SK-N-SH (cell line): ENCODE measurements at regions not wholly inside any gene's neighbourhood (a gene's known extent, or its start where the extent isn't known, plus 50 kb on each side); places are given as distances from the start of the nearest gene placed in this dataset.
A peak's percentile ranks its signal among the peaks of the same experiment; 100 is the strongest.

Experiments
- CTCF ChIA-PET: fragments of 300-600, 350-600 bp; formaldehyde crosslinking; extraction: SDS; loops from one replicate; lab custom pipeline; 2021; lab: Yijun Ruan, JAX
- POLR2A ChIA-PET: fragments of 350-600 bp; sonication (Branson Sonifier 250); formaldehyde crosslinking; extraction: SDS; loops from one replicate; lab custom pipeline; 2020; ENCODE audit warnings: antibody characterized with exemption, inconsistent platforms; lab: Yijun Ruan, JAX
- DNase-seq: peaks from one replicate; pipeline ENCODE4 v3.0.0; 2012
- H2AFZ ChIP-seq: fragments of 200-600 bp; sonication (generic); 2 replicates; pipeline ENCODE4 v1.8.1; 2016; ENCODE audit warnings: antibody characterized with exemption, mild to moderate bottlenecking, low read depth
- H3F3A ChIP-seq: fragments of 200-600 bp; sonication (generic); replicated peaks from 2 replicates; pipeline ENCODE3; 2016; ENCODE audit warnings: antibody characterized with exemption, mild to moderate bottlenecking; ENCODE audit not compliant: insufficient read depth
- H3K27ac ChIP-seq, 2 experiments: fragments of 200-500 bp in 1 of 2; fragments of 200-600 bp in 1 of 2; sonication (Bioruptor generic) in 1 of 2; sonication (generic), shearing (Covaris generic) in 1 of 2; 2 replicates each; pipeline versions ENCODE4 v1.5.1 to v1.6.1; 2014 to 2016; ENCODE audit warnings: low read depth in 2 of 2, inconsistent platforms in 1 of 2, low read length in 1 of 2, mild to moderate bottlenecking in 1 of 2, mixed read lengths in 1 of 2
- H3K27me3 ChIP-seq: fragments of 200-600 bp; sonication (generic), shearing (Covaris generic); 2 replicates; pipeline ENCODE4 v1.6.1; 2016; ENCODE audit warnings: mixed run types; ENCODE audit not compliant: insufficient read depth
- H3K36me3 ChIP-seq, 2 experiments: fragments of 200-500 bp in 1 of 2; fragments of 200-600 bp in 1 of 2; sonication (Bioruptor generic) in 1 of 2; sonication (generic) in 1 of 2; replicated peaks in 1 of 2; 2 replicates each; pipeline versions ENCODE3 to v1.5.1; 2014 to 2016; ENCODE audit warnings: low read length in 1 of 2, mild to moderate bottlenecking in 1 of 2; ENCODE audit not compliant: insufficient read depth in 2 of 2, control insufficient read depth in 1 of 2
- H3K4me1 ChIP-seq, 2 experiments: fragments of 200-500 bp in 1 of 2; fragments of 200-600 bp in 1 of 2; sonication (Bioruptor generic) in 1 of 2; sonication (generic), shearing (Covaris generic) in 1 of 2; 2 replicates each; pipeline versions ENCODE4 v1.5.1 to v1.6.1; 2014 to 2016; ENCODE audit warnings: low read depth in 1 of 2, low read length in 1 of 2, mixed run types in 1 of 2; ENCODE audit not compliant: insufficient read depth in 2 of 2, control insufficient read depth in 1 of 2
- H3K4me2 ChIP-seq: fragments of 200-600 bp; sonication (generic), shearing (Covaris generic); 2 replicates; pipeline ENCODE4 v1.6.1; 2017; ENCODE audit warnings: mixed run types
- H3K4me3 ChIP-seq, 2 experiments: fragments of 200-500 bp in 1 of 2; fragments of 200-600 bp in 1 of 2; sonication (Bioruptor generic) in 1 of 2; sonication (generic), shearing (Covaris generic) in 1 of 2; 2 replicates each; pipeline versions ENCODE4 v1.5.1 to v1.8.1; 2014 to 2016; ENCODE audit warnings: low read depth in 2 of 2, inconsistent platforms in 1 of 2, low read length in 1 of 2, mild to moderate bottlenecking in 1 of 2, mixed read lengths in 1 of 2, moderate library complexity in 1 of 2
- H3K79me2 ChIP-seq: fragments of 200-600 bp; sonication (generic); 2 replicates; pipeline ENCODE4 v1.8.1; 2017; ENCODE audit warnings: mild to moderate bottlenecking; ENCODE audit not compliant: insufficient read depth
- H3K9ac ChIP-seq: fragments of 200-600 bp; sonication (generic); 2 replicates; pipeline ENCODE4 v1.6.1; 2017; ENCODE audit warnings: mixed run types
- H3K9me2 ChIP-seq: fragments of 200-600 bp; sonication (generic); 2 replicates; pipeline ENCODE4 v1.6.1; 2017; ENCODE audit warnings: mixed run types
- H3K9me3 ChIP-seq: fragments of 200-600 bp; sonication (generic); 2 replicates; pipeline ENCODE4 v1.6.1; 2017; ENCODE audit warnings: mixed run types, mild to moderate bottlenecking, moderate library complexity
- H4K20me1 ChIP-seq: fragments of 200-600 bp; sonication (generic); 2 replicates; pipeline ENCODE4 v1.6.1; 2017; ENCODE audit warnings: mild to moderate bottlenecking, mixed run types; ENCODE audit not compliant: insufficient read depth
- CHD2 ChIP-seq: fragments of 150-350 bp; IDR thresholded peaks from 2 replicates; pipeline ENCODE4 v1.6.1; 2018; ENCODE audit warnings: low read length; ENCODE audit not compliant: partially characterized antibody
- ELF1 ChIP-seq: IDR thresholded peaks from 2 replicates; pipeline ENCODE4 v1.4.0; 2012
- EP300 ChIP-seq, 2 experiments: IDR thresholded peaks; 2 replicates each; pipeline versions ENCODE4 v1.4.0 to v1.6.1; 2012; ENCODE audit warnings: borderline replicate concordance in 1 of 2, low read depth in 1 of 2, low read length in 1 of 2
- FOSL2 ChIP-seq: IDR thresholded peaks from 2 replicates; pipeline ENCODE4 v1.4.0; 2012; ENCODE audit warnings: low read depth, mild to moderate bottlenecking, moderate library complexity, borderline replicate concordance
- FOXJ3 ChIP-seq: sonication (generic); formaldehyde crosslinking; IDR thresholded peaks from 2 replicates; pipeline ENCODE4 v1.5.1; 2020; ENCODE audit warnings: mild to moderate bottlenecking, missing genetic modification reagents
- GATA2 ChIP-seq: sonication (generic); formaldehyde crosslinking; IDR thresholded peaks from 2 replicates; pipeline ENCODE4 v1.5.0; 2020; ENCODE audit warnings: mild to moderate bottlenecking, missing genetic modification reagents
- IRF3 ChIP-seq: fragments of 150-350 bp; IDR thresholded peaks from 2 replicates; pipeline ENCODE4 v1.6.1; 2016; ENCODE audit warnings: mild to moderate bottlenecking, low read depth, low read length
- MXI1 ChIP-seq: IDR thresholded peaks from 2 replicates; pipeline ENCODE4 v1.6.1; 2012; ENCODE audit warnings: mild to moderate bottlenecking, low read depth, low read length, improper control_type of control experiment
- NFIC ChIP-seq: IDR thresholded peaks from 2 replicates; pipeline ENCODE4 v1.4.0; 2012; ENCODE audit warnings: borderline replicate concordance
- NRF1 ChIP-seq: IDR thresholded peaks from 2 replicates; pipeline ENCODE4 v1.6.1; 2012; ENCODE audit warnings: low read depth, mild to moderate bottlenecking, low read length
- PBX3 ChIP-seq: IDR thresholded peaks from 2 replicates; pipeline ENCODE4; 2012
- RAD21 ChIP-seq: IDR thresholded peaks from 2 replicates; pipeline ENCODE4 v1.6.1; 2012; ENCODE audit warnings: mild to moderate bottlenecking, low read length
- RCOR1 ChIP-seq: fragments of 150-350 bp; IDR thresholded peaks from 2 replicates; pipeline ENCODE4 v1.6.1; 2017; ENCODE audit warnings: antibody characterized with exemption, low read length
- REST ChIP-seq: IDR thresholded peaks from 2 replicates; pipeline ENCODE4 v1.6.1; 2012; ENCODE audit warnings: mild to moderate bottlenecking, low read depth, low read length, moderate library complexity
- RXRA ChIP-seq: IDR thresholded peaks from 2 replicates; pipeline ENCODE4 v1.4.0; 2012; ENCODE audit warnings: low read depth, mild to moderate bottlenecking, borderline replicate concordance
- SMC3 ChIP-seq: IDR thresholded peaks from 2 replicates; pipeline ENCODE4 v1.6.1; 2012; ENCODE audit warnings: low read depth, low read length, improper control_type of control experiment
- USF1 ChIP-seq: IDR thresholded peaks from 2 replicates; pipeline ENCODE4 v1.4.0; 2012; ENCODE audit warnings: low read depth, borderline replicate concordance
- USF2 ChIP-seq: fragments of 150-350 bp; IDR thresholded peaks from 2 replicates; pipeline ENCODE4 v1.6.1; 2017; ENCODE audit warnings: antibody characterized with exemption, low read length, low read depth, borderline replicate concordance
- ZBTB33 ChIP-seq: IDR thresholded peaks from 2 replicates; pipeline ENCODE4 v1.4.0; 2012; ENCODE audit warnings: low read depth, borderline replicate concordance
- WGBS: methylation state at CpG from one replicate; pipeline ENCODE4 v1.1.6; 2017; ENCODE audit warnings: low lambda C conversion rate; 5-methylcytosine and 5-hydroxymethylcytosine counted together

GRCh38 chr7:87004956-87005355 is 54.5 kb downstream of the ELAPOR2 start (continued):
- no peak for TF ChIP-seq SMC3

GRCh38 chr7:87003872-87004798 is 55.3 kb downstream of the ELAPOR2 start:
- H3K79me2 ChIP-seq = peaks cover 21% of the 10 kb centered on the region
- H3K27ac ChIP-seq = peak overlapping the region in 1 of 2 experiments; percentile 16; a peak in 2 of 4 replicates
- H3K4me3 ChIP-seq = peak overlapping the region; percentile 9 to 38; a peak in 3 of 4 replicates
- no peaks in the 10 kb centered on the region for H3K9me2 ChIP-seq
- ChIA-PET POLR2A (interaction anchor here (0.6 to 1.2 kb wide), 4 partner anchors 10 to 148 kb away, joined by 3 to 5 read pairs (median 4); partner anchors contain the start of gene DMTF1), CTCF (interaction anchor here (0.6 to 2.5 kb wide), 18 partner anchors 8 to 232 kb away, joined by 3 to 7 read pairs (median 3); partner anchors contain the start of gene ELAPOR2)
- no peak overlapping the region for H3K9ac ChIP-seq
- peaks cover 12 to 50% of the 10 kb centered on the region in 2 experiments; a peak in 3 of 4 replicates for H3K4me1 ChIP-seq
- H3K36me3 ChIP-seq = no peaks in the 10 kb centered on the region
- peak; percentile 47; the same call in 1 of the 2 replicates for TF ChIP-seq FOXJ3 (CRISPR knock-in tag)
- peak; percentile 91 for TF ChIP-seq MXI1
- TF ChIP-seq ZBTB33 = no peak
- TF ChIP-seq RXRA = no peak
- TF ChIP-seq USF1 = no peak
- peak in 1 of 2 experiments; percentile 73; a peak in 2 of 4 replicates for TF ChIP-seq EP300 (IDR thresholded peaks at IDR 0.05; ENCODE audit: borderline replicate concordance in 1 of 2, low read depth in 1 of 2, low read length in 1 of 2)
- TF ChIP-seq RCOR1 = peak; percentile 77
- TF ChIP-seq FOSL2 = no peak
- TF ChIP-seq GATA2 (CRISPR knock-in tag) = peak; percentile 93
- TF ChIP-seq CHD2 = peak; percentile 46
- no peak for TF ChIP-seq USF2
- no peak for TF ChIP-seq ELF1
- 0 out of 2 replicates have a peak, but pooled peaks have one; percentile 5 for TF ChIP-seq PBX3
- no peak for TF ChIP-seq IRF3
- no peak for TF ChIP-seq RAD21
- TF ChIP-seq NFIC = no peak
- no peak for TF ChIP-seq SMC3
- no peak for TF ChIP-seq NRF1
- TF ChIP-seq REST = no peak
- peaks cover 16% of the 10 kb centered on the region; the same call in 1 of the 2 replicates for H4K20me1 ChIP-seq
- no peaks in the 10 kb centered on the region for H3K27me3 ChIP-seq
- H2AFZ ChIP-seq = no peak overlapping the region
- WGBS = 49% methylated on average over 9 of the region's 9 CpGs
- no peaks in the 10 kb centered on the region for H3K9me3 ChIP-seq
- DNase-seq = peak; percentile 43
- H3K4me2 ChIP-seq = peak overlapping the region; percentile 66
- H3F3A ChIP-seq = peaks cover 9% of the 10 kb centered on the region
